Caco-2 (cell line): ENCODE measurements at regions not wholly inside any gene's neighbourhood (a gene's known extent, or its start where the extent isn't known, plus 50 kb on each side); places are given as distances from the start of the nearest gene placed in this dataset.

Experiments
- BruUV-seq: library from RNA; stranded (reverse); fragments of 400-500 nt; replicated peaks from 2 replicates; lab custom pipeline; 2021; lab: Mats Ljungman, UMichigan
- CTCF ChIA-PET: fragments of 300-600 bp; sonication (Branson Sonifier 250); formaldehyde crosslinking; loops from one replicate; lab custom pipeline; 2022; ENCODE audit warnings: antibody characterized with exemption; lab: Charles Lee
- POLR2A ChIA-PET: fragments of 300-600 bp; sonication (Branson Sonifier 250); formaldehyde crosslinking; loops from one replicate; lab custom pipeline; 2022; ENCODE audit warnings: antibody characterized with exemption; lab: Charles Lee
- DNase-seq, 2 experiments: peaks; one replicate each; pipeline versions ENCODE4 v3.0.0 to v3.0.0-alpha.2; 2020 to 2022
- H3K27me3 ChIP-seq: replicated peaks from 2 replicates; pipeline ENCODE4 v1.6.0; 2011; ENCODE audit warnings: low read length; ENCODE audit not compliant: control insufficient read depth, insufficient read depth
- H3K36me3 ChIP-seq: 2 replicates; pipeline ENCODE4 v1.5.1; 2011; ENCODE audit warnings: low read length; ENCODE audit not compliant: control insufficient read depth, insufficient read depth
- H3K4me1 ChIP-seq: fragments of 250-450 bp; sonication (Bioruptor Pico); 2 replicates; pipeline ENCODE4 v1.5.1; 2020; ENCODE audit warnings: mild to moderate bottlenecking
- H3K4me3 ChIP-seq: 2 replicates; pipeline ENCODE4 v1.5.1; 2011; ENCODE audit warnings: low read depth, mild to moderate bottlenecking, control low read depth, low read length
- H3K9me3 ChIP-seq: fragments of 250-450 bp; sonication (Bioruptor Pico); 2 replicates; pipeline ENCODE4 v1.5.1; 2020; ENCODE audit warnings: mild to moderate bottlenecking, moderate library complexity
- H3K27ac Mint-ChIP-seq: one replicate; pipeline ENCODE4 v1.8.0; 2022; ENCODE audit warnings: mixed read lengths; ENCODE audit not compliant: unreplicated experiment
- H3K27me3 Mint-ChIP-seq: one replicate; pipeline ENCODE4 v1.8.0; 2022; ENCODE audit warnings: mixed read lengths; ENCODE audit not compliant: insufficient read depth, unreplicated experiment
- H3K36me3 Mint-ChIP-seq: one replicate; pipeline ENCODE4 v1.8.0; 2022; ENCODE audit warnings: mild to moderate bottlenecking, mixed read lengths; ENCODE audit not compliant: insufficient read depth, unreplicated experiment
- H3K4me1 Mint-ChIP-seq: one replicate; pipeline ENCODE4 v1.8.0; 2022; ENCODE audit warnings: low read depth, mixed read lengths; ENCODE audit not compliant: unreplicated experiment
- H3K4me3 Mint-ChIP-seq: one replicate; pipeline ENCODE4 v1.8.0; 2022; ENCODE audit warnings: mild to moderate bottlenecking, moderate library complexity, mixed read lengths; ENCODE audit not compliant: unreplicated experiment
- H3K9me3 Mint-ChIP-seq: one replicate; pipeline ENCODE4 v1.8.0; 2022; ENCODE audit warnings: mixed read lengths; ENCODE audit not compliant: unreplicated experiment
- intact Hi-C: fragments of 100-400 bp; cut with micrococcal nuclease; formaldehyde crosslinking; loops from one replicate; pipeline ENCODE4 v1.10.0; 2022; ENCODE audit not compliant: unreplicated experiment
- TF ChIP-seq, protein P1 (sequence below), 2 experiments: fragments of 200-600 bp in 1 of 2; IDR thresholded peaks; 1 replicate in 1 of 2; 2 replicates in 1 of 2; pipeline versions ENCODE4 v1.5.1 to v1.8.0; 2011 to 2022; ENCODE audit warnings: antibody characterized with exemption in 1 of 2, control low read depth in 1 of 2, inconsistent platforms in 1 of 2, low read depth in 1 of 2, low read length in 1 of 2, mild to moderate bottlenecking in 1 of 2, moderate library complexity in 1 of 2; ENCODE audit not compliant: insufficient read depth in 1 of 2, severe bottlenecking in 1 of 2, unreplicated experiment in 1 of 2

GRCh38 chr4:100312615-100313350 lies 122.5 kb upstream of the DDIT4L start:
- ChIA-PET CTCF (no interaction called here), POLR2A (no interaction called here)
- BruUV-seq, result no TSS peak
- Histone ChIP-seq H3K36me3 (no peaks in the 10 kb centered on the region), H3K4me1 (no peaks in the 10 kb centered on the region), H3K4me3 (no peak overlapping the region), H3K27me3 (no peaks in the 10 kb centered on the region), H3K9me3 (no peaks in the 10 kb centered on the region)
- Mint-ChIP-seq H3K9me3 (no peaks in the 10 kb centered on the region), H3K27me3 (no peaks in the 10 kb centered on the region), H3K4me1 (no peaks in the 10 kb centered on the region), H3K4me3 (no peak overlapping the region), H3K27ac (no peak overlapping the region), H3K36me3 (no peaks in the 10 kb centered on the region)
- intact Hi-C loops, result no loop called here
- DNase-seq, result no peak
- TF ChIP-seq, protein P1, sequence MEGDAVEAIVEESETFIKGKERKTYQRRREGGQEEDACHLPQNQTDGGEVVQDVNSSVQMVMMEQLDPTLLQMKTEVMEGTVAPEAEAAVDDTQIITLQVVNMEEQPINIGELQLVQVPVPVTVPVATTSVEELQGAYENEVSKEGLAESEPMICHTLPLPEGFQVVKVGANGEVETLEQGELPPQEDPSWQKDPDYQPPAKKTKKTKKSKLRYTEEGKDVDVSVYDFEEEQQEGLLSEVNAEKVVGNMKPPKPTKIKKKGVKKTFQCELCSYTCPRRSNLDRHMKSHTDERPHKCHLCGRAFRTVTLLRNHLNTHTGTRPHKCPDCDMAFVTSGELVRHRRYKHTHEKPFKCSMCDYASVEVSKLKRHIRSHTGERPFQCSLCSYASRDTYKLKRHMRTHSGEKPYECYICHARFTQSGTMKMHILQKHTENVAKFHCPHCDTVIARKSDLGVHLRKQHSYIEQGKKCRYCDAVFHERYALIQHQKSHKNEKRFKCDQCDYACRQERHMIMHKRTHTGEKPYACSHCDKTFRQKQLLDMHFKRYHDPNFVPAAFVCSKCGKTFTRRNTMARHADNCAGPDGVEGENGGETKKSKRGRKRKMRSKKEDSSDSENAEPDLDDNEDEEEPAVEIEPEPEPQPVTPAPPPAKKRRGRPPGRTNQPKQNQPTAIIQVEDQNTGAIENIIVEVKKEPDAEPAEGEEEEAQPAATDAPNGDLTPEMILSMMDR (IDR thresholded peaks at IDR 0.05; ENCODE audit: insufficient read depth in 1 of 2, low read depth in 1 of 2, low read length in 1 of 2, severe bottlenecking in 1 of 2, unreplicated experiment in 1 of 2), result no peak

DNA sequence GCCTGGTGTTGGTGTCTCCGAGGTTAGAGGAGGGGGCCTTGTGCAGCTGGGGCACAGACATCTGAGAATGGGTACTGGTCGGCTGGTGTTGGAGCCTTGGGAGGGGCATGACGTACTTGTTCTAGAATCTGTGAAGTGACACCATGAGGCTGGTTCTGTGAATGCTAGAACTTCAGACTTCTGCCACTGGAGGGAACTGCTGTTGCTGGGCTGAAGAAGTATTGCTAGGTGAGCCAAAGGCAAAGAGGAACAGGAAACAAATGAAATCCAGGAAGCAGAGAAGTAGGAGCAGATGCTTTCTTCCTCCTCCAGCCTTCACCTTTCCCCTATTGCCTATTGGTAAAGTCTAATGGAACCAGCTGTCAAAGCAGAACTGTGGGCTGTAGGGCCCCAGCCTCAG lies 120.9 kb upstream of the DDIT4L start:
- H3K9me3 Mint-ChIP-seq, result no peaks in the 10 kb centered on the region
- H3K4me3 Mint-ChIP-seq, result no peak overlapping the region
- intact Hi-C loops, result no loop called here
- ChIA-PET CTCF (no interaction called here), POLR2A (no interaction called here)
- no peaks in the 10 kb centered on the region for H3K9me3 ChIP-seq
- H3K27me3 Mint-ChIP-seq, result no peaks in the 10 kb centered on the region
- peak in 1 of 2 experiments; percentile 26 for DNase-seq
- H3K27me3 ChIP-seq, result no peaks in the 10 kb centered on the region
- H3K27ac Mint-ChIP-seq, result no peak overlapping the region
- H3K4me3 ChIP-seq, result no peak overlapping the region
- no peaks in the 10 kb centered on the region for H3K4me1 Mint-ChIP-seq
- no TSS peak for BruUV-seq
- no peaks in the 10 kb centered on the region for H3K4me1 ChIP-seq
- TF ChIP-seq, protein P1 (IDR thresholded peaks at IDR 0.05; ENCODE audit: insufficient read depth in 1 of 2, low read depth in 1 of 2, low read length in 1 of 2, severe bottlenecking in 1 of 2, unreplicated experiment in 1 of 2), result peak; percentile 6 to 18
- H3K36me3 ChIP-seq, result no peaks in the 10 kb centered on the region
- H3K36me3 Mint-ChIP-seq, result no peaks in the 10 kb centered on the region

DNA sequence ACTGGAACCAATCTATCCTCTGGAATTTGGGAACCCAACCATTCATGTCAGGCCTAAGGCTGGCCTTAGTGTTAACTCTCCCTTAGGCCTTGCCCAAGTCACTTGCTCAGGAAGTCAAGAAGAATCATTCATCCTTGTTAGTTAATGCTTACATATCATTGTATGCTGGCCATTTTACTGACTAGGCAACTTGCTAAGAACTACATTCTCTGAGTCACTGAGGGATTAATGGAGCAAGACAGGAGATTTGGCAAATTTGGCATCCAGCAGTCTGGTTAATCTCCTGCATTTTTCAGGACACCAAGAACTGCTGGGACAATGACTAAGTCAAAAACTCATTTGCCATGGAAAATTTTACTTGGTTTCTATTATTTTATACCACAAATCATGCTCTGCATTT lies 115.8 kb upstream of the DDIT4L start:
- H3K4me1 ChIP-seq, result no peaks in the 10 kb centered on the region
- H3K27me3 Mint-ChIP-seq, result no peaks in the 10 kb centered on the region
- no peak overlapping the region for H3K4me3 Mint-ChIP-seq
- no peak for DNase-seq
- ChIA-PET POLR2A (no interaction called here), CTCF (no interaction called here)
- H3K36me3 ChIP-seq, result no peaks in the 10 kb centered on the region
- no peaks in the 10 kb centered on the region for H3K27me3 ChIP-seq
- no peaks in the 10 kb centered on the region for H3K36me3 Mint-ChIP-seq
- H3K4me3 ChIP-seq, result no peak overlapping the region
- TF ChIP-seq, protein P1 (IDR thresholded peaks at IDR 0.05; ENCODE audit: insufficient read depth in 1 of 2, low read depth in 1 of 2, low read length in 1 of 2, severe bottlenecking in 1 of 2, unreplicated experiment in 1 of 2), result no peak
- no peak overlapping the region for H3K27ac Mint-ChIP-seq
- no peaks in the 10 kb centered on the region for H3K9me3 ChIP-seq
- BruUV-seq, result no TSS peak
- no peaks in the 10 kb centered on the region for H3K4me1 Mint-ChIP-seq
- intact Hi-C loops, result no loop called here
- H3K9me3 Mint-ChIP-seq, result no peaks in the 10 kb centered on the region
